ENCODE measurements at regions not wholly inside any gene's neighbourhood (a gene's known extent, or its start where the extent isn't known, plus 50 kb on each side); places are given as distances from the start of the nearest gene placed in this dataset.

- in situ Hi-C loops (cut with MboI; ENCODE audit: low sequenced_read_pairs, unreplicated experiment) = no loop called here
- DNase-seq (ENCODE audit: low spot score) = no peak
- no peak for TF ChIP-seq CTCF (IDR thresholded peaks at IDR 0.05; ENCODE audit: borderline replicate concordance, control extremely low read depth, extremely low read depth, insufficient read depth, missing control alignments)
Measured at GRCh38 chr16:54996186-54996585, 65.5 kb downstream of the IRX5 start.

GRCh38 chr16:54998834-54999233 is 68.2 kb downstream of the IRX5 start:
- no peak for TF ChIP-seq CTCF (IDR thresholded peaks at IDR 0.05; ENCODE audit: borderline replicate concordance, control extremely low read depth, extremely low read depth, insufficient read depth, missing control alignments)
- in situ Hi-C loops (cut with MboI; ENCODE audit: low sequenced_read_pairs, unreplicated experiment) = no loop called here
- DNase-seq (ENCODE audit: low spot score) = no peak

- in situ Hi-C loops (cut with MboI; ENCODE audit: low sequenced_read_pairs, unreplicated experiment) = no loop called here
- no peak for DNase-seq (ENCODE audit: low spot score)
- TF ChIP-seq CTCF (IDR thresholded peaks at IDR 0.05; ENCODE audit: borderline replicate concordance, control extremely low read depth, extremely low read depth, insufficient read depth, missing control alignments) = no peak
Measured at GRCh38 chr16:54999481-54999880, 68.8 kb downstream of the IRX5 start.

GRCh38 chr16:55000595-55000994 is 69.9 kb downstream of the IRX5 start:
- in situ Hi-C loops (cut with MboI; ENCODE audit: low sequenced_read_pairs, unreplicated experiment) = no loop called here
- TF ChIP-seq CTCF (IDR thresholded peaks at IDR 0.05; ENCODE audit: borderline replicate concordance, control extremely low read depth, extremely low read depth, insufficient read depth, missing control alignments) = no peak
- DNase-seq (ENCODE audit: low spot score) = no peak

- in situ Hi-C loops (cut with MboI; ENCODE audit: low sequenced_read_pairs, unreplicated experiment) = no loop called here
- no peak for DNase-seq (ENCODE audit: low spot score)
- no peak for TF ChIP-seq CTCF (IDR thresholded peaks at IDR 0.05; ENCODE audit: borderline replicate concordance, control extremely low read depth, extremely low read depth, insufficient read depth, missing control alignments)
Measured at GRCh38 chr16:55001931-55002330, 71.3 kb downstream of the IRX5 start.

GRCh38 chr16:55002419-55002818 is 71.8 kb downstream of the IRX5 start:
- DNase-seq (ENCODE audit: low spot score) = no peak
- in situ Hi-C loops (cut with MboI; ENCODE audit: low sequenced_read_pairs, unreplicated experiment) = no loop called here
- no peak for TF ChIP-seq CTCF (IDR thresholded peaks at IDR 0.05; ENCODE audit: borderline replicate concordance, control extremely low read depth, extremely low read depth, insufficient read depth, missing control alignments)

- in situ Hi-C loops (cut with MboI; ENCODE audit: low sequenced_read_pairs, unreplicated experiment) = no loop called here
- TF ChIP-seq CTCF (IDR thresholded peaks at IDR 0.05; ENCODE audit: borderline replicate concordance, control extremely low read depth, extremely low read depth, insufficient read depth, missing control alignments) = no peak
- DNase-seq (ENCODE audit: low spot score) = no peak
Measured at GRCh38 chr16:55003306-55003705, 72.6 kb downstream of the IRX5 start.
